HCT116 (cell line): ENCODE measurements at regions not wholly inside any gene's neighbourhood (a gene's known extent, or its start where the extent isn't known, plus 50 kb on each side); places are given as distances from the start of the nearest gene placed in this dataset.

Experiments used
- ATAC-seq: fragments of 200-7000 bp; cut with Tn5 transposase; 2 replicates; pipeline ENCODE4 v1.9.1; 2020; ENCODE audit warnings: mild to moderate bottlenecking, moderate library complexity
- BruUV-seq: library from RNA; stranded (reverse); fragments of 400-500 nt; replicated peaks from 2 replicates; lab custom pipeline; 2021; lab: Mats Ljungman, UMichigan
- CTCF ChIA-PET: fragments of 300-600 bp; sonication (Branson Sonifier 250); formaldehyde crosslinking; loops from one replicate; lab custom pipeline; 2021; ENCODE audit warnings: antibody characterized with exemption; lab: Charles Lee
- POLR2A ChIA-PET: fragments of 300-600, 350-600 bp; sonication (Branson Sonifier 250); formaldehyde crosslinking; loops from one replicate; lab custom pipeline; 2021; ENCODE audit warnings: antibody characterized with exemption; lab: Charles Lee
- RAD21 ChIA-PET, 2 experiments: fragments of 300-600 bp; sonication (Branson Sonifier 250); formaldehyde crosslinking; loops; one replicate each; lab custom pipeline; 2023; ENCODE audit warnings: low total read pairs in 2 of 2; ENCODE audit not compliant: uncharacterized antibody in 2 of 2, unreplicated experiment in 2 of 2, low non-redundant PET in 1 of 2; lab: Charles Lee
- DNase-seq: peaks from one replicate; pipeline ENCODE4 v3.0.0-alpha.2; 2010; ENCODE audit warnings: low read depth, low spot score
- H2AFZ ChIP-seq: fragments of 200-600 bp; shearing (Covaris generic), sonication (generic); 2 replicates; pipeline ENCODE4 v1.6.1; 2017; ENCODE audit warnings: low read depth, mixed run types, mixed read lengths, antibody characterized with exemption, low read length; ENCODE audit not compliant: poor library complexity, severe bottlenecking
- H3K27ac ChIP-seq: 2 replicates; pipeline ENCODE4 v1.5.1; 2012; ENCODE audit warnings: low read depth, low read length
- H3K27me3 ChIP-seq: fragments of 200-600 bp; sonication (generic); 2 replicates; pipeline ENCODE4 v1.6.1; 2016; ENCODE audit warnings: mixed run types, low read length, mixed read lengths; ENCODE audit not compliant: insufficient read depth
- H3K36me3 ChIP-seq, 2 experiments: fragments of 200-500 bp in 1 of 2; fragments of 200-600 bp in 1 of 2; sonication (Bioruptor generic) in 1 of 2; sonication (generic) in 1 of 2; 2 replicates each; pipeline versions ENCODE4 v1.5.1 to v1.6.1; 2014 to 2016; ENCODE audit warnings: low read length in 2 of 2, inconsistent platforms in 1 of 2, mixed read lengths in 1 of 2, mixed run types in 1 of 2; ENCODE audit not compliant: insufficient read depth in 2 of 2, control insufficient read depth in 1 of 2
- H3K4me1 ChIP-seq, 2 experiments: fragments of 200-600 bp in 1 of 2; sonication (generic) in 1 of 2; 2 replicates each; pipeline versions ENCODE4 v1.5.1 to v1.6.1; 2012 to 2017; ENCODE audit warnings: low read length in 2 of 2, inconsistent platforms in 1 of 2, mild to moderate bottlenecking in 1 of 2, mixed read lengths in 1 of 2, mixed run types in 1 of 2, moderate library complexity in 1 of 2; ENCODE audit not compliant: insufficient read depth in 2 of 2, control insufficient read depth in 1 of 2
- H3K4me2 ChIP-seq: fragments of 200-600 bp; sonication (generic); 2 replicates; pipeline ENCODE4 v1.6.1; 2017; ENCODE audit warnings: mixed run types, low read length, mixed read lengths
- H3K4me3 ChIP-seq, 2 experiments: fragments of 200-600 bp in 1 of 2; sonication (generic) in 1 of 2; replicated peaks in 1 of 2; 2 replicates each; pipeline ENCODE4 v1.5.1; 2011 to 2016; ENCODE audit warnings: low read length in 2 of 2, control low read depth in 1 of 2, low read depth in 1 of 2, mild to moderate bottlenecking in 1 of 2, mixed read lengths in 1 of 2, mixed run types in 1 of 2
- H3K79me2 ChIP-seq: fragments of 200-600 bp; sonication (generic); 2 replicates; pipeline ENCODE4 v1.6.1; 2017; ENCODE audit warnings: mild to moderate bottlenecking, mixed run types, low read length, moderate library complexity, mixed read lengths; ENCODE audit not compliant: insufficient read depth
- H3K9ac ChIP-seq: fragments of 200-600 bp; sonication (generic); 2 replicates; pipeline ENCODE4 v1.6.1; 2016; ENCODE audit warnings: low read length, mixed read lengths
- H3K9me2 ChIP-seq: fragments of 200-600 bp; sonication (generic), shearing (Covaris generic); 2 replicates; pipeline ENCODE4 v1.6.1; 2017; ENCODE audit warnings: mixed run types, mild to moderate bottlenecking, moderate library complexity; ENCODE audit not compliant: insufficient read depth
- H3K9me3 ChIP-seq, 2 experiments: fragments of 200-500 bp in 1 of 2; fragments of 200-600 bp in 1 of 2; sonication (Bioruptor generic) in 1 of 2; sonication (generic) in 1 of 2; 2 replicates each; pipeline ENCODE4 v1.6.1; 2014 to 2017; ENCODE audit warnings: low read length in 2 of 2, mixed read lengths in 2 of 2, inconsistent platforms in 1 of 2, low read depth in 1 of 2, mild to moderate bottlenecking in 1 of 2, mixed run types in 1 of 2, moderate library complexity in 1 of 2; ENCODE audit not compliant: control insufficient read depth in 1 of 2, insufficient read depth in 1 of 2
- H4K20me1 ChIP-seq: fragments of 200-600 bp; sonication (generic), shearing (Covaris generic); 2 replicates; pipeline ENCODE4 v1.6.1; 2017; ENCODE audit warnings: mixed run types, mild to moderate bottlenecking, moderate library complexity; ENCODE audit not compliant: insufficient read depth
- CEBPB ChIP-seq: IDR thresholded peaks from 2 replicates; pipeline ENCODE4 v1.6.1; 2012; ENCODE audit warnings: low read depth
- EGR1 ChIP-seq: IDR thresholded peaks from 2 replicates; pipeline ENCODE4 v1.6.1; 2012; ENCODE audit warnings: low read depth
- FOSL1 ChIP-seq: IDR thresholded peaks from 2 replicates; pipeline ENCODE4 v1.6.1; 2012; ENCODE audit warnings: low read depth
- JUND ChIP-seq: IDR thresholded peaks from 2 replicates; pipeline ENCODE4 v1.6.1; 2012
- RAD21 ChIP-seq: IDR thresholded peaks from 2 replicates; pipeline ENCODE4 v1.6.1; 2012; ENCODE audit warnings: low read depth, mild to moderate bottlenecking
- SRF ChIP-seq: IDR thresholded peaks from 2 replicates; pipeline ENCODE4 v1.6.1; 2012; ENCODE audit warnings: low read depth
- YY1 ChIP-seq: IDR thresholded peaks from 2 replicates; pipeline ENCODE4 v1.6.1; 2011; ENCODE audit warnings: low read length, low read depth, moderate library complexity, mild to moderate bottlenecking; ENCODE audit not compliant: insufficient replicate concordance; ENCODE audit errors: extremely low read depth
- ZFX ChIP-seq: fragments of 450-650 bp; IDR thresholded peaks from 2 replicates; pipeline ENCODE4 v1.6.1; 2017
- ZNF274 ChIP-seq: fragments of 200-500 bp; sonication (Bioruptor generic); IDR thresholded peaks from 2 replicates; pipeline ENCODE4 v1.6.1; 2014; ENCODE audit warnings: mild to moderate bottlenecking, low read depth, low read length, inconsistent platforms
- intact Hi-C: fragments of 100-400 bp; cut with micrococcal nuclease; formaldehyde crosslinking; loops from 2 replicates; pipeline ENCODE4 v1.10.0; 2022
- TF ChIP-seq, protein P1 (sequence below), 3 experiments: fragments of 200-600 bp in 1 of 3; sonication (generic) in 1 of 3; IDR thresholded peaks in 2 of 3; conservative IDR thresholded peaks in 1 of 3; 2 replicates each; pipeline ENCODE4 v1.5.1; 2012 to 2017; ENCODE audit warnings: low read depth in 2 of 3, low read length in 2 of 3, antibody characterized with exemption in 1 of 3, borderline replicate concordance in 1 of 3, control low read depth in 1 of 3, mild to moderate bottlenecking in 1 of 3, mixed read lengths in 1 of 3, mixed run types in 1 of 3, moderate library complexity in 1 of 3; ENCODE audit not compliant: insufficient read depth in 1 of 3
- TF ChIP-seq, protein P2 (sequence below): IDR thresholded peaks from 2 replicates; pipeline ENCODE4 v1.6.1; 2012; ENCODE audit warnings: low read depth
- TF ChIP-seq, protein P3 (sequence below): IDR thresholded peaks from 2 replicates; pipeline ENCODE4 v1.6.1; 2012

DNA sequence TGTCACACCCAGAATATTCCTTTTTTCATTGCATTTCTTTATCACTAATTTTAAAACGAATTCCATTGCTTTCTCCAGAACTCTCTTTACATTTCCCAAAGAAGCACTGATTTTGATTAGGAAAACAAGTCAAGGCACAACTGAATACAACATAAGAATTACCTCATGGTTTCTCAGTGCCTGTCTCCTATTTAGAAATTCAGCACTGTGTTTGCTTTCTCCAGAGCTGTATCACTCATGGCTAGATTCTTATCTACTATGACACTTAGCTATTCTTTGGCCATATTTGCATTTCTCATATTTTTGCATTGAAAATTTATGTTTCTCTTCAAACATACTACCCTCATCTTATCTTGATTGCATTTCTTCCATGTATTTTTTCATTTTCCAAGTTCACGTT is 1402.0 kb downstream of the MRPL39 start:
- Histone ChIP-seq H3K79me2 (no peaks in the 10 kb centered on the region), H2AFZ (no peak overlapping the region), H3K9me3 (peaks cover 19 to 28% of the 10 kb centered on the region in 2 experiments; a peak in 2 of 4 replicates), H3K36me3 (no peaks in the 10 kb centered on the region), H3K9me2 (no peaks in the 10 kb centered on the region), H3K4me3 (no peak overlapping the region), H3K27me3 (no peaks in the 10 kb centered on the region), H3K9ac (no peak overlapping the region), H3K27ac (no peak overlapping the region), H3K4me2 (no peak overlapping the region), H4K20me1 (no peaks in the 10 kb centered on the region), H3K4me1 (no peaks in the 10 kb centered on the region)
- BruUV-seq: no TSS peak
- RAD21 ChIA-PET: no interaction called here
- CTCF ChIA-PET: no interaction called here
- no peak for ATAC-seq
- DNase-seq: no peak
- intact Hi-C loops: no loop called here
- POLR2A ChIA-PET: no interaction called here
- TF ChIP-seq ZFX: no peak
- TF ChIP-seq CEBPB: no peak
- no peak for TF ChIP-seq RAD21
- TF ChIP-seq, protein P1, sequence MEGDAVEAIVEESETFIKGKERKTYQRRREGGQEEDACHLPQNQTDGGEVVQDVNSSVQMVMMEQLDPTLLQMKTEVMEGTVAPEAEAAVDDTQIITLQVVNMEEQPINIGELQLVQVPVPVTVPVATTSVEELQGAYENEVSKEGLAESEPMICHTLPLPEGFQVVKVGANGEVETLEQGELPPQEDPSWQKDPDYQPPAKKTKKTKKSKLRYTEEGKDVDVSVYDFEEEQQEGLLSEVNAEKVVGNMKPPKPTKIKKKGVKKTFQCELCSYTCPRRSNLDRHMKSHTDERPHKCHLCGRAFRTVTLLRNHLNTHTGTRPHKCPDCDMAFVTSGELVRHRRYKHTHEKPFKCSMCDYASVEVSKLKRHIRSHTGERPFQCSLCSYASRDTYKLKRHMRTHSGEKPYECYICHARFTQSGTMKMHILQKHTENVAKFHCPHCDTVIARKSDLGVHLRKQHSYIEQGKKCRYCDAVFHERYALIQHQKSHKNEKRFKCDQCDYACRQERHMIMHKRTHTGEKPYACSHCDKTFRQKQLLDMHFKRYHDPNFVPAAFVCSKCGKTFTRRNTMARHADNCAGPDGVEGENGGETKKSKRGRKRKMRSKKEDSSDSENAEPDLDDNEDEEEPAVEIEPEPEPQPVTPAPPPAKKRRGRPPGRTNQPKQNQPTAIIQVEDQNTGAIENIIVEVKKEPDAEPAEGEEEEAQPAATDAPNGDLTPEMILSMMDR (IDR thresholded peaks at IDR 0.05 in 2 of 3, conservative IDR thresholded peaks at IDR 0.05 in 1 of 3; ENCODE audit: borderline replicate concordance in 1 of 3, insufficient read depth in 1 of 3, low read depth in 2 of 3, low read length in 2 of 3): no peak
- TF ChIP-seq ZNF274: no peak
- TF ChIP-seq FOSL1: no peak
- no peak for TF ChIP-seq YY1
- no peak for TF ChIP-seq SRF
- TF ChIP-seq, protein P2, sequence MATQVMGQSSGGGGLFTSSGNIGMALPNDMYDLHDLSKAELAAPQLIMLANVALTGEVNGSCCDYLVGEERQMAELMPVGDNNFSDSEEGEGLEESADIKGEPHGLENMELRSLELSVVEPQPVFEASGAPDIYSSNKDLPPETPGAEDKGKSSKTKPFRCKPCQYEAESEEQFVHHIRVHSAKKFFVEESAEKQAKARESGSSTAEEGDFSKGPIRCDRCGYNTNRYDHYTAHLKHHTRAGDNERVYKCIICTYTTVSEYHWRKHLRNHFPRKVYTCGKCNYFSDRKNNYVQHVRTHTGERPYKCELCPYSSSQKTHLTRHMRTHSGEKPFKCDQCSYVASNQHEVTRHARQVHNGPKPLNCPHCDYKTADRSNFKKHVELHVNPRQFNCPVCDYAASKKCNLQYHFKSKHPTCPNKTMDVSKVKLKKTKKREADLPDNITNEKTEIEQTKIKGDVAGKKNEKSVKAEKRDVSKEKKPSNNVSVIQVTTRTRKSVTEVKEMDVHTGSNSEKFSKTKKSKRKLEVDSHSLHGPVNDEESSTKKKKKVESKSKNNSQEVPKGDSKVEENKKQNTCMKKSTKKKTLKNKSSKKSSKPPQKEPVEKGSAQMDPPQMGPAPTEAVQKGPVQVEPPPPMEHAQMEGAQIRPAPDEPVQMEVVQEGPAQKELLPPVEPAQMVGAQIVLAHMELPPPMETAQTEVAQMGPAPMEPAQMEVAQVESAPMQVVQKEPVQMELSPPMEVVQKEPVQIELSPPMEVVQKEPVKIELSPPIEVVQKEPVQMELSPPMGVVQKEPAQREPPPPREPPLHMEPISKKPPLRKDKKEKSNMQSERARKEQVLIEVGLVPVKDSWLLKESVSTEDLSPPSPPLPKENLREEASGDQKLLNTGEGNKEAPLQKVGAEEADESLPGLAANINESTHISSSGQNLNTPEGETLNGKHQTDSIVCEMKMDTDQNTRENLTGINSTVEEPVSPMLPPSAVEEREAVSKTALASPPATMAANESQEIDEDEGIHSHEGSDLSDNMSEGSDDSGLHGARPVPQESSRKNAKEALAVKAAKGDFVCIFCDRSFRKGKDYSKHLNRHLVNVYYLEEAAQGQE: no peak
- no peak for TF ChIP-seq EGR1
- no peak for TF ChIP-seq JUND
- TF ChIP-seq, protein P3, sequence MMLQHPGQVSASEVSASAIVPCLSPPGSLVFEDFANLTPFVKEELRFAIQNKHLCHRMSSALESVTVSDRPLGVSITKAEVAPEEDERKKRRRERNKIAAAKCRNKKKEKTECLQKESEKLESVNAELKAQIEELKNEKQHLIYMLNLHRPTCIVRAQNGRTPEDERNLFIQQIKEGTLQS: no peak
